ENCODE measurements at regions not wholly inside any gene's neighbourhood (a gene's known extent, or its start where the extent isn't known, plus 50 kb on each side); places are given as distances from the start of the nearest gene placed in this dataset.
"Not testable (repeated sequence)": the region's sequence is repeated elsewhere in the genome, so short reads cannot be mapped to it uniquely, and the experiment has no call there.

DNA sequence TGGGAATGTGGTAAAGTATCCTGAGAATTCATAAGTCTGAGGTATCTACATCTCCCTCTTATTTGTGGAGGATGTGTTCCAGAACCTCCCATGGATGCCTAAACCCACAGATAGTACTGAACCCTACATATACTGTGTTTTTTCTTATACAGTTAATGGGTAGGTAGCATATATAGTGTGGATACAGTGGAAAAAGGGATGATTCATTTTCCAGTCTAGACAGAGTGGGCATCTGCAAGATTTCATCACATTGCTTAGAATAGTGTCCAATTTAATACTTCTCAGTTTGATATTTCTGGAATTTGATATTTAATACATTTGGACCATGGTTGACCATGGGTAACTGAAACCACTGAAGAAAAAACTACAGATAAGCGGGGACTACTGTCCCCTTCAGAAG is 155.0 kb upstream of the ANKRD50 start:
- Mint-ChIP-seq H3K4me3 (no peak overlapping the region), H3K27me3 (no peaks in the 10 kb centered on the region), H3K9me3 (no peaks in the 10 kb centered on the region), H3K4me1 (no peaks in the 10 kb centered on the region), H3K36me3 (ENCODE audit: low read depth) (no peaks in the 10 kb centered on the region), H3K27ac (no peak overlapping the region)
- ATAC-seq (no peak), DNase-seq (no peak)

DNA sequence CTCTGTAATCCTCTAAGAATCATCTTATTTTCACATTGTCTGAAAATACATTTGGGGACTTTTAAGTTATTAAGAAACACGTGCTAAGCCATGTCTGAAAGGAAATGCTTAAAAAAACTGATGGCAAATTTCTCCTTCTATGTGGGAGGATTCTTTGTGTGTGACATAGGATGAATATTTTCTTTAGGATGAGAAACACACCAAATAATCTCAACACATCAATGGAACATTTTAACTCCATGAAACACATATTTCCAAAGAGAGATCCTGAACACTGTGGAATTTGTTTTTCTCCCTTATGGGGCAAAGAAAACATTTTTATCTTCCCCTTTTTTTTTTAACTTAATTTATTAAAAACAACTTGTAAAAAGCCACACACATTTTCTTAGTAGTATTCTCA is 153.8 kb upstream of the ANKRD50 start:
- no peaks in the 10 kb centered on the region for H3K36me3 Mint-ChIP-seq (ENCODE audit: low read depth)
- ATAC-seq = no peak
- DNase-seq = no peak
- no peaks in the 10 kb centered on the region for H3K27me3 Mint-ChIP-seq
- no peak overlapping the region for H3K4me3 Mint-ChIP-seq
- no peak overlapping the region for H3K27ac Mint-ChIP-seq
- no peaks in the 10 kb centered on the region for H3K4me1 Mint-ChIP-seq
- no peaks in the 10 kb centered on the region for H3K9me3 Mint-ChIP-seq

DNA sequence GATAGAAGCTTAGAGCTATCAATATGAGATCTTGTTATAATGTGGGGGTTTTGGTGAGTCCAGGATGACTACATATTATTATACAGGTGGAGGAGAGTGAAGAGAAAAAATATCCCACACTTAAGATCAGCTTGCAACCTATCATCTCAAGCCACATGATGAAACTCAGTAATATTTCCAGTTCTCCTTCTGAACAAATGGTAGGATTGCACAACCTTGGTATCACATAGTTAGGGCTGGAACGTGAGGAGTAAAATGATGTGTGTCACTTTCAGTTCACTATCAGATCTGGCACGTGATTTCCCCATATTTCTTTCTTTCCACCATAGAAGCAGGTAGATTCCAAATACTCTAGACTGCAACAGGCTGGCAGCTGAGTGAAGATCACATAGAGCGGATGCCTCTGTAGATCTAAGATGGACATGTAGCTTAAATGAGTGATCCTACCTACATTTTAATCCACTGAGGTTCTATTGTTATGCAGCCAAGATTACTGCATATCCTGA is 150.6 kb upstream of the ANKRD50 start:
- DNase-seq (no peak), ATAC-seq (no peak)
- H3K27ac Mint-ChIP-seq = no peak overlapping the region
- no peaks in the 10 kb centered on the region for H3K36me3 Mint-ChIP-seq (ENCODE audit: low read depth)
- H3K27me3 Mint-ChIP-seq = no peaks in the 10 kb centered on the region
- no peaks in the 10 kb centered on the region for H3K4me1 Mint-ChIP-seq
- H3K4me3 Mint-ChIP-seq = no peak overlapping the region
- peaks cover under 1% of the 10 kb centered on the region for H3K9me3 Mint-ChIP-seq

DNA sequence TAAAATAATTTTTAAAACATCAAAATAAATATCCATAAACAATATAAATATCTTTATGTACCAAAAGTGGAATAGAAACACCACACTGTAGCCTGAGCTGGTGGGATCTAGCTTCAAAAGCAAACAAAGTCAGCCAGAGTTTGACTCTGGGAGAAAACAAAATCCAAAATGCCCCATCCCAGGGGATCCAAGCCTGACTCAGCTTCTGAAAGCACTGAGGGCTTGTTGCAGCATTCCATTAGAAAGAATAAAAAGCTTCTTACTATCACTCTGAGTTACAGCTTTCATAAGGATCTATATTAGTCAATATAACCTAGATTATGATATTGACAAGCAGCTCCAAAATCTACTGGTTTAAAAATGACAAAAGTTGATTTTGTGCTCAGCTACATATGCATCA is 149.7 kb upstream of the ANKRD50 start:
- no peaks in the 10 kb centered on the region for H3K36me3 Mint-ChIP-seq (ENCODE audit: low read depth)
- no peak overlapping the region for H3K4me3 Mint-ChIP-seq
- ATAC-seq (no peak), DNase-seq (no peak)
- H3K9me3 Mint-ChIP-seq = peaks cover 4% of the 10 kb centered on the region
- no peak overlapping the region for H3K27ac Mint-ChIP-seq
- no peaks in the 10 kb centered on the region for H3K27me3 Mint-ChIP-seq
- no peaks in the 10 kb centered on the region for H3K4me1 Mint-ChIP-seq

DNA sequence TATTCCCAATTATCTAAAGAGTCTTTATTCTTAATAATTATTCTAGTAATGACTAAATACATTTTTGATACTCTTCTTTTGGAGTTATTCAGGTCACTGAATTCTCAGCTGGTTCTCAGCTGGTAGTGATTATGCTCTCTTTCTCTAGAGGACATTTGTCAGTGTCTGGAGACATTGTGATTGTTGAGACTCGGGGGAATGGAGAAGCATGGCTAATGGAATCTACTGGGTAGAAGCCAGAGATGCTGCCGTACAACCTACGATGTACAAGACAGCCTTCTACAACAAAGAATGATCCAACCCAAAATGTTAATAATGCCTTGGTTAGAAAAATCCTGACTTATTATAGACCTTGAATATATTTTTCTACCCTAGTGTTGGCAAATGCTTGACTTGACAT is 149.2 kb upstream of the ANKRD50 start:
- Mint-ChIP-seq H3K36me3 (ENCODE audit: low read depth) (no peaks in the 10 kb centered on the region), H3K9me3 (peaks cover 4% of the 10 kb centered on the region)
- no peak for ATAC-seq

DNA sequence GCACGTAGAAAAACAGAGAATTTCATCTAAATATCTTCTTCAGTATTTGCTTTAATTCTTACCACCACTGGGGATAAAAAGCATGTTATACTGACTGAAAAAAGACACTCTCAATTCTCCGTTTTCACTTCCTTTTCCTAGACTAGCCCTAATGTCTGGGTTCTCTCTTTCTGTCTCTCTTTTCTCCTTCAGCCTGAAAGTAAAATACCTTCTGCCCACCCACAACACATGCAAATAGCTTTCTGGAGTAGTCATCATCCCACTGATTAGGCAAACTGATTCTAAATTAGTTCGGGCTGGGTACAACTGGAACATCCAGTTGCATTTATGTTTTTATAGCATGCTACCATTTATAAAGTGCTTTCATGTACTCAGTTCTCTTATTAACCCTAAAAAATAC is 142.4 kb upstream of the ANKRD50 start:
- no peak overlapping the region for H3K27ac Mint-ChIP-seq
- H3K4me1 Mint-ChIP-seq = no peaks in the 10 kb centered on the region
- DNase-seq (no peak), ATAC-seq (no peak)
- H3K4me3 Mint-ChIP-seq = no peak overlapping the region
- H3K9me3 Mint-ChIP-seq = peaks cover 14% of the 10 kb centered on the region
- no peaks in the 10 kb centered on the region for H3K27me3 Mint-ChIP-seq
- H3K36me3 Mint-ChIP-seq (ENCODE audit: low read depth) = no peaks in the 10 kb centered on the region

More for the DNA sequence above, 149.2 kb upstream of the ANKRD50 start:
- no peak overlapping the region for H3K27ac Mint-ChIP-seq
- no peak overlapping the region for H3K4me3 Mint-ChIP-seq
- H3K27me3 Mint-ChIP-seq = no peaks in the 10 kb centered on the region
- no peaks in the 10 kb centered on the region for H3K4me1 Mint-ChIP-seq
- DNase-seq = no peak

DNA sequence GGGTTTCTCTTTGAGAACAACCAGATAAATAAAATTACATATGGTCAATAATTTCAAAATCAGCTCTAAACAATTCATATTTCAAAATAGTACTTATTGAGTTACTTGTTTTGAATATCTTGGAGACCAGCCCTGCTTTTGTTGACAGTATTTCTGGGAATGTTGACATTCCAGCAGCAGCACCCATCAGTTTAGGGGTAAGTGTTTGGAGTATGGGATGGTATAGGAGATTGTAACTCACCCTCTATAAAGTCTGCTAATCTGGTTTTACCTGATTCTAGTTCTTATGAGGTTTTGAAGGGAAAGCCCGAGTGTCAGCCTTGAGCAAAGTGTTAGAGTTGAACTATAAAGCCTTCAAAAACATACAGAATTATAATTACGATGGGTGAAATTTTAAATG is 139.2 kb upstream of the ANKRD50 start:
- peaks cover 10% of the 10 kb centered on the region for H3K9me3 Mint-ChIP-seq
- no peaks in the 10 kb centered on the region for H3K27me3 Mint-ChIP-seq
- H3K36me3 Mint-ChIP-seq (ENCODE audit: low read depth) = no peaks in the 10 kb centered on the region
- no peak overlapping the region for H3K27ac Mint-ChIP-seq
- DNase-seq = no peak
- no peak for ATAC-seq
- H3K4me3 Mint-ChIP-seq = no peak overlapping the region
- no peaks in the 10 kb centered on the region for H3K4me1 Mint-ChIP-seq

DNA sequence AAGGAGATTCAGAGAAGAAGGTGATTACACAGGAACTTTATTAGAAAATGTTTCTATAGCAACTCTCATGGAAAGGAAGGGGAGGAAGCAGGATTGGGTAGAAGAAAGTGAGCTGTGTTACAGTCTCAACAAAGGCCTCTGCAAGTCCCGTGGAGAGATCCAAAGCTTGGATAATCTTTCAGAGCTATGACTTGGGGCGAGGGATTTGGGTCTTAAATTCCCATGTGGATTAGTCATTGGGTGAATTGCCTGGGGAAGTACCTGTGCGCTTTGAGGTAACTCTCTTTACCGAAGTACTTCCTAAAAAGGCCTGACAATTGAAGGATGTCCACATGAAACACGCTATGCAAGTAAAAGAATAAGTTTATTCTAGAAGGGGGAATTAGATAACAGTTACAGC is 133.8 kb upstream of the ANKRD50 start:
- DNase-seq (no peak), ATAC-seq (no peak)
- H3K9me3 Mint-ChIP-seq = peaks cover 12% of the 10 kb centered on the region
- H3K4me3 Mint-ChIP-seq = no peak overlapping the region
- H3K27me3 Mint-ChIP-seq = no peaks in the 10 kb centered on the region
- no peak overlapping the region for H3K27ac Mint-ChIP-seq
- no peaks in the 10 kb centered on the region for H3K4me1 Mint-ChIP-seq
- H3K36me3 Mint-ChIP-seq (ENCODE audit: low read depth) = no peaks in the 10 kb centered on the region

DNA sequence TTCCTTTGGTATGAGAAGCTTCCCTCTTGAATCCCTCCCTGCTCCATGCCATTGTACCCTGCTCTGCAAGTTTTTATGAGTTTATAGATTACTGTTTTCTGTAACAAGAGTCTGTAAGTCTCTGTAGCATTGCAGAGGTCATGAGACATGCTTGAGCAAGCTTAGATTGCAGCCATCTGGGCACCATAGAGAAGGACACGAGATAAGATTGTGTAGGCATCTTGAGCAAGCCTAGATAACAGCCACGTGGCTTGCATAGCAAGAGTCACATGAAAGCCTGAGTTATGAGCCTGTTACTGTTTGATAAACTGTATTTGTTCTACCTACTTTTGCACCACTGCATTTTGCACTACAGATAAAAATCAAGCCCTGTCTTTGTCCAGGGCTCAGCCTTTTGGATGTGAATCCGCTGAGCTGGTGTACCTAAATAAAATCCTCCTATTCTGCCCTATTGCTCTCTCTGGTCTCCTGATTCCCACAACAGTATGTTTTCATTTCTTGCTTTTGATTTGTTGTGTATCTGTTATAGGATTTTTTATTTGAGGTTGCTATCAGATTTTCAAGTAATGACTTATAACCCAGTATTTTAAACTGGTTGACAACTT is 127.4 kb upstream of the ANKRD50 start:
- Mint-ChIP-seq H3K36me3 (ENCODE audit: low read depth) (no peaks in the 10 kb centered on the region), H3K9me3 (peaks cover 46% of the 10 kb centered on the region), H3K27me3 (no peaks in the 10 kb centered on the region), H3K4me1 (no peaks in the 10 kb centered on the region), H3K27ac (no peak overlapping the region), H3K4me3 (no peak overlapping the region)
- DNase-seq (no peak), ATAC-seq (no peak)

DNA sequence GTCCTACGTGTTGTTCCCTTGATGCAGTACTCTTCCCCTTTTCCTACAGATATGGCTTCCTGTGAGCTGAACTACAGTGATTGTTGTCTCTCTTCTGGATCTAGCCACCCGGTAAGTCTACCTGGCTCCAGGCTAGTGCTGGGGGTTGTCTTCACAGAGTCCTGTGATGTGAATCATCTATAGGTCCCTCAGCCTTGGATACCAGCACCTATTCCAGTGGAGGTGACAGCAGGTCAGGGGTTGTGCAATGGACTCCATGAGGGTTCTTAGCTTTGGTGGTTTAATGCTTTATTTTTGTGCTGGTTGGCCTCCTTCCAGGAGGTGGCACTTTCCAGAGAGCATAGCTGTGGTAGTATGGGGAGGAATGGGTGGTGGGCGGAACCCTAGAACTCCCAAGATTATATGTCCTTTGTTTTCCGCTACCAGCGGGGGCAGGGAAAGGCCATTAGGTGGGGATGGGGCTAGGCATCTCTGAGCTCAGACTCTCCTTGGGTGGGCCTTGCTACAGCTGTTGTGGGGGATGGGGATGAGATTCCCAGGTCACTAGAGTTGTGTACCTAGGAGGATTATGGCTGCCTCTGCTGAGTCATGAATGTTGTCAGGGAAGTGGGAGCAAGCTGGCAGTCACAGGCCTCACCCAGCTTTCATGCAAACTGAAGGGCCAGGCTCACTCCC is 121.4 kb upstream of the ANKRD50 start:
- H3K4me1 Mint-ChIP-seq = no peaks in the 10 kb centered on the region
- H3K9me3 Mint-ChIP-seq = peaks cover 18% of the 10 kb centered on the region
- no peak for ATAC-seq
- no peak overlapping the region for H3K27ac Mint-ChIP-seq
- H3K27me3 Mint-ChIP-seq = no peaks in the 10 kb centered on the region
- no peaks in the 10 kb centered on the region for H3K36me3 Mint-ChIP-seq (ENCODE audit: low read depth)
- no peak for DNase-seq
- no peak overlapping the region for H3K4me3 Mint-ChIP-seq

DNA sequence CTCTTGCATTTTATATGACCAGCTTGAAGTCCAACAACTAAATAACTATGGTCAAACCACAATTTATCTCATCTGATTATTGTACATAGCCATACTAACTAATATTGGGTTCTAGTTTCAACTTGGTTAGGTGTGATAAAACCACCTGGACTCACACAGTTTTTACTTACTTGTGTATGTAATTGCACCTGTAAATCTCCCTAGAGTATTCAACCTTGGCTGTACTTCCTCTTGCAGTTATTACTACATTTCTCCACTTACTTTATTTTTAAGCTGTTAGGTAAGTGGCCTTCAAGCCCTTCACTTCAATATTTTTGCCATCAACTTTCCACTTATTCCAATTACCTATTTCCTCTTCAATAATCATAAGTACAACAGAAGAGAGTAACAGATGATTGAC is 115.8 kb upstream of the ANKRD50 start:
- Mint-ChIP-seq H3K4me3 (no peak overlapping the region), H3K27me3 (no peaks in the 10 kb centered on the region), H3K27ac (no peak overlapping the region), H3K4me1 (no peaks in the 10 kb centered on the region), H3K9me3 (no peaks in the 10 kb centered on the region), H3K36me3 (ENCODE audit: low read depth) (no peaks in the 10 kb centered on the region)
- DNase-seq = no peak
- ATAC-seq = no peak

DNA sequence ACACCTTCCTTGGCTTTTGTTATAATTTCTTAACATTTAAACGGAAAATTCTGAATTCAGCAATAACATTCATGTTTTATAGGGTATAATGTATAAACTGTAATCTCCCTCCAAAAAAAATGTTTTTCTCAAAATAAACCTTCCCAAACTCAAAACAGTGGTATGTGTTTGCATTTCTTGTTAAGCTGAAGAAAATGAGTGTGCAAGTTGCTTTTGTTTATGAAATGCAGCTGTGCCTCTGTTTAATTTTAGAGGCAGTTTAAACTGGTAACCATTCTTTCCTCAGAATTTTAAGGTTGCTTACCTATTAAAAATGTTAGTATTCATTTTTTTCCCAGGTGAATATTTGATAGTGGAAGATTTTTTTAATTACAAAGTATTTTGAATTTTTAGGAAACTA is 105.0 kb upstream of the ANKRD50 start:
- Mint-ChIP-seq H3K4me1 (no peaks in the 10 kb centered on the region), H3K4me3 (no peak overlapping the region), H3K27me3 (no peaks in the 10 kb centered on the region), H3K27ac (no peak overlapping the region), H3K36me3 (ENCODE audit: low read depth) (no peaks in the 10 kb centered on the region), H3K9me3 (peaks cover 27% of the 10 kb centered on the region)
- DNase-seq (no peak), ATAC-seq (no peak)

DNA sequence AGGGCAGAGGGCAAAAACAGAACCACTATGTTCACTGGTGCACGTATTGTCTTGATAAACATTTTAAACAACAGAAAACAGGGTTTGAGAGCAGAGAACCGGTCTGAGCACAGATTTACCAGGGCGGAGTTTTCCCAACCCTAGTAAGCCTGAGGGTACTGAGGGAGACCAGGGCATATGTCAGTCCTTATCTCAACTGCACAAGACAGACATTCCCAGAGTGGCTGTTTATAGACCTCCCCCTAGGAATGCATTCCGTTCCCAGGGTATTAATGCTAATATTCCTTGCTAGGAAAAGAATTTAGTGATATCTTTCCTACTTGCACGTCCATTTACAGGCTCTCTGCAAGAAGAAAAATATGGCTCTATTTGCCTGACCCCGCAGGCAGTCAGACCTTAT is 99.7 kb upstream of the ANKRD50 start:
- peaks cover 25% of the 10 kb centered on the region for H3K9me3 Mint-ChIP-seq
- H3K27me3 Mint-ChIP-seq; H3K27ac Mint-ChIP-seq; H3K36me3 Mint-ChIP-seq (ENCODE audit: low read depth); H3K4me1 Mint-ChIP-seq; H3K4me3 Mint-ChIP-seq; ATAC-seq; DNase-seq: not testable (repeated sequence)

DNA sequence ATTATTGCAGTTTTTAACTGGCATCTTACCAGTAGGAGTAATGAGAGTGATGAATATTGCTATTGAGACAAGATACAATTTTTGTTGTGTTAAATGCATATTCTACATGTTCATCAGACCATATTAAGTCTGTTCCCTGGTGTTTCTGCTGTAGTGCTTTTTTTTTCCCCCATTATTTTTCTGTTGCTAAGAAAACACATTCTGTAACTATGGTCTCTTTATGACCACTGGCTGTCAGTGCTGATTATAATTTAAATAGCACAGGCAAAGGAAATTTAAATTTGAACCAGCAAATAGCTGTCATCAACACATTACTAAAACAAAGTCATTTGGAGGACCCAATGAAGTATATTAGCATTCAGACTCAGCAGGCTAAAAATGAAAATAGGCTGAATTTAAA is 98.3 kb upstream of the ANKRD50 start:
- H3K9me3 Mint-ChIP-seq = peaks cover 32% of the 10 kb centered on the region
- no peak for ATAC-seq
- H3K36me3 Mint-ChIP-seq (ENCODE audit: low read depth) = no peaks in the 10 kb centered on the region
- no peaks in the 10 kb centered on the region for H3K4me1 Mint-ChIP-seq
- no peak overlapping the region for H3K4me3 Mint-ChIP-seq
- no peak overlapping the region for H3K27ac Mint-ChIP-seq
- no peaks in the 10 kb centered on the region for H3K27me3 Mint-ChIP-seq
- no peak for DNase-seq

DNA sequence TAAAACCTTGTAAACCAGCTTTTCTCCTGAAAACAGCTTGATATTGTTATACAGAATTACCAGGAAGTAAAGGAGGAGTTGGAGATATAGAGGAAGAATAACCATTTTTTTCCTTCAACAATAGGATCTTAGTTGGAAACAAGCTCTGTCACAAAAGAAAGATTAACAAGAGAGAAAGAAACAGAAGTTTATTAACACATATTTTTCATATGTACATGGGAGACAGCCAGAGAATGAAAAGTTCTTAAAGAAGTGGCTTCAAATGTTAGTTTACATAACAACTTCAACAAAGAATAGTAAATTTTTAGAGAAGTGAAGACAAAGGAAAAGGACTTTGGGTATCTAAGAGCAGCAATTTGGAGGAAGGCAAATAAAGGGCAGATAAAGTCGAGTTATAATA is 94.9 kb upstream of the ANKRD50 start:
- H3K27me3 Mint-ChIP-seq = no peaks in the 10 kb centered on the region
- H3K4me1 Mint-ChIP-seq = no peaks in the 10 kb centered on the region
- peaks cover 24% of the 10 kb centered on the region for H3K9me3 Mint-ChIP-seq
- no peak overlapping the region for H3K4me3 Mint-ChIP-seq
- DNase-seq = no peak
- ATAC-seq = no peak
- H3K36me3 Mint-ChIP-seq (ENCODE audit: low read depth) = no peaks in the 10 kb centered on the region
- no peak overlapping the region for H3K27ac Mint-ChIP-seq

DNA sequence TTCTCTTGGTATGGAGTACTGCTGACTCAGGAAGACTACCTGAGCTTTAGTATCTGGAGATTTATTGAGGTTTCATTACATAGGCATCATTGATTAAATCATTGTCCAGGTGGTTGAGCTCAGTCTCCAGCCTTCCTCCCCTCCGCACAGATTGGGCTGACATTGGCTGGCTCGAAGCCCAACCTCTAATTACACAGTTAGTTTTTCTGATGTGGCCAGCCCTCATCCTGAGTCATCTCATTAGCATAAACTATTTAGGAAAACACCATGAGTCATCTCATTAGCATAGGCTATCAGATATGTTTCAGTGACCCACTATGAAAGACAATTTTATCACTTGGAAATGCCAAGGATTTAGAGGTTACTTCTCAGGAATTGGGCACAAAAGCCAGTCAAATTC is 93.9 kb upstream of the ANKRD50 start:
- H3K36me3 Mint-ChIP-seq (ENCODE audit: low read depth) = no peaks in the 10 kb centered on the region
- H3K9me3 Mint-ChIP-seq = peaks cover 15% of the 10 kb centered on the region
- H3K27me3 Mint-ChIP-seq = no peaks in the 10 kb centered on the region
- no peak overlapping the region for H3K27ac Mint-ChIP-seq
- H3K4me1 Mint-ChIP-seq = no peaks in the 10 kb centered on the region
- DNase-seq (no peak), ATAC-seq (peak; percentile 15)
- H3K4me3 Mint-ChIP-seq = no peak overlapping the region
